Prostate gland (tissue), 2 donors: ENCODE measurements at regions not wholly inside any gene's neighbourhood (a gene's known extent, or its start where the extent isn't known, plus 50 kb on each side); places are given as distances from the start of the nearest gene placed in this dataset.

Experiments
- POLR2AphosphoS5 ChIP-seq: sonication (generic); formaldehyde crosslinking; IDR thresholded peaks from one replicate; pipeline ENCODE4 v1.6.1; 2017; ENCODE audit warnings: antibody characterized with exemption
- TF ChIP-seq, protein P1 (sequence below), 4 experiments: fragments of 200-600 bp in 2 of 4; fragments of 450-650 bp in 2 of 4; sonication (generic) in 2 of 4; IDR thresholded peaks; 1 replicate in 3 of 4; 2 replicates in 1 of 4; pipeline ENCODE4 v1.5.1; 2016 to 2019; ENCODE audit warnings: antibody characterized with exemption in 4 of 4, mild to moderate bottlenecking in 2 of 4, moderate library complexity in 2 of 4

DNA sequence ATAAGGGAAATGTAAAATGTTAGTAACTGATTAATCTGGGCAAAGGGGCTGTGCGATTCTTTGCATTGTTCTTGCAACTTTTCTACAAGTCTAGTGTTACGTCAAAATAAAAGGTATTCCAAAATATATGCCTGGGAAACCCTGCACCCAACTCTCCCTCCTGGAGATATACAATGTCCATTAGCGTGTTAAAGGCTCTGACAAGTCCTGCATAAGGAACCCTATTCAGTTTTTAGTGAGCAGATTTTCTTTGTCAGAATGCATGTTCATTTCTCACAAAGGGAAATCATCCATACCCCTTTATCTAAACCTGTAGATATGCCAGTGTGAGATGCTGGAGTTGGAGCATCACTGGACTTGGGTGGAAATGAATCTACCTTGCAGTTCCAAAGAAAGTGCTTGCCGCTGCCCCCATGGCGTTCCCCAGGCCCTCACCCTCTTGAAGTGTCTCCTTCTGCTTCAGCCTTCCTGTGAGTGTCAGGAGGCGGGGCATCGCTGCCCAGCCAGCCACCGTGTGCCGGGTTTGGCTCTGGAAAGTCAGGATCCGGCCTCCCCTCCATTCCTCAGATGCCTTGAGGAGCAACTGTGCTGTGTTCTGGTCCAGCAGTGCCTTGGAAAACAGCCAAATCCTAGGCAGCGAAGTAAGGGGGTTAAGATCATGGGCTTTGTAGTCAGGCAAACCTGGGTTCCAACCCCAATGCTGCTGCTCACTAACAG is 85.5 kb downstream of the RMI2 start:
- TF ChIP-seq, protein P1, sequence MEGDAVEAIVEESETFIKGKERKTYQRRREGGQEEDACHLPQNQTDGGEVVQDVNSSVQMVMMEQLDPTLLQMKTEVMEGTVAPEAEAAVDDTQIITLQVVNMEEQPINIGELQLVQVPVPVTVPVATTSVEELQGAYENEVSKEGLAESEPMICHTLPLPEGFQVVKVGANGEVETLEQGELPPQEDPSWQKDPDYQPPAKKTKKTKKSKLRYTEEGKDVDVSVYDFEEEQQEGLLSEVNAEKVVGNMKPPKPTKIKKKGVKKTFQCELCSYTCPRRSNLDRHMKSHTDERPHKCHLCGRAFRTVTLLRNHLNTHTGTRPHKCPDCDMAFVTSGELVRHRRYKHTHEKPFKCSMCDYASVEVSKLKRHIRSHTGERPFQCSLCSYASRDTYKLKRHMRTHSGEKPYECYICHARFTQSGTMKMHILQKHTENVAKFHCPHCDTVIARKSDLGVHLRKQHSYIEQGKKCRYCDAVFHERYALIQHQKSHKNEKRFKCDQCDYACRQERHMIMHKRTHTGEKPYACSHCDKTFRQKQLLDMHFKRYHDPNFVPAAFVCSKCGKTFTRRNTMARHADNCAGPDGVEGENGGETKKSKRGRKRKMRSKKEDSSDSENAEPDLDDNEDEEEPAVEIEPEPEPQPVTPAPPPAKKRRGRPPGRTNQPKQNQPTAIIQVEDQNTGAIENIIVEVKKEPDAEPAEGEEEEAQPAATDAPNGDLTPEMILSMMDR (IDR thresholded peaks at IDR 0.05), result no peak
- no peak for TF ChIP-seq POLR2AphosphoS5
